Caco-2 (cell line): ENCODE measurements at regions not wholly inside any gene's neighbourhood (a gene's known extent, or its start where the extent isn't known, plus 50 kb on each side); places are given as distances from the start of the nearest gene placed in this dataset.

ENCODE experiments used
- BruUV-seq: library from RNA; stranded (reverse); fragments of 400-500 nt; replicated peaks from 2 replicates; lab custom pipeline; 2021; lab: Mats Ljungman, UMichigan
- CTCF ChIA-PET: fragments of 300-600 bp; sonication (Branson Sonifier 250); formaldehyde crosslinking; loops from one replicate; lab custom pipeline; 2022; ENCODE audit warnings: antibody characterized with exemption; lab: Charles Lee
- POLR2A ChIA-PET: fragments of 300-600 bp; sonication (Branson Sonifier 250); formaldehyde crosslinking; loops from one replicate; lab custom pipeline; 2022; ENCODE audit warnings: antibody characterized with exemption; lab: Charles Lee
- DNase-seq, 2 experiments: peaks; one replicate each; pipeline versions ENCODE4 v3.0.0 to v3.0.0-alpha.2; 2020 to 2022
- H3K27me3 ChIP-seq: replicated peaks from 2 replicates; pipeline ENCODE4 v1.6.0; 2011; ENCODE audit warnings: low read length; ENCODE audit not compliant: control insufficient read depth, insufficient read depth
- H3K36me3 ChIP-seq: 2 replicates; pipeline ENCODE4 v1.5.1; 2011; ENCODE audit warnings: low read length; ENCODE audit not compliant: control insufficient read depth, insufficient read depth
- H3K4me1 ChIP-seq: fragments of 250-450 bp; sonication (Bioruptor Pico); 2 replicates; pipeline ENCODE4 v1.5.1; 2020; ENCODE audit warnings: mild to moderate bottlenecking
- H3K4me3 ChIP-seq: 2 replicates; pipeline ENCODE4 v1.5.1; 2011; ENCODE audit warnings: low read depth, mild to moderate bottlenecking, control low read depth, low read length
- H3K9me3 ChIP-seq: fragments of 250-450 bp; sonication (Bioruptor Pico); 2 replicates; pipeline ENCODE4 v1.5.1; 2020; ENCODE audit warnings: mild to moderate bottlenecking, moderate library complexity
- H3K27ac Mint-ChIP-seq: one replicate; pipeline ENCODE4 v1.8.0; 2022; ENCODE audit warnings: mixed read lengths; ENCODE audit not compliant: unreplicated experiment
- H3K27me3 Mint-ChIP-seq: one replicate; pipeline ENCODE4 v1.8.0; 2022; ENCODE audit warnings: mixed read lengths; ENCODE audit not compliant: insufficient read depth, unreplicated experiment
- H3K36me3 Mint-ChIP-seq: one replicate; pipeline ENCODE4 v1.8.0; 2022; ENCODE audit warnings: mild to moderate bottlenecking, mixed read lengths; ENCODE audit not compliant: insufficient read depth, unreplicated experiment
- H3K4me1 Mint-ChIP-seq: one replicate; pipeline ENCODE4 v1.8.0; 2022; ENCODE audit warnings: low read depth, mixed read lengths; ENCODE audit not compliant: unreplicated experiment
- H3K4me3 Mint-ChIP-seq: one replicate; pipeline ENCODE4 v1.8.0; 2022; ENCODE audit warnings: mild to moderate bottlenecking, moderate library complexity, mixed read lengths; ENCODE audit not compliant: unreplicated experiment
- H3K9me3 Mint-ChIP-seq: one replicate; pipeline ENCODE4 v1.8.0; 2022; ENCODE audit warnings: mixed read lengths; ENCODE audit not compliant: unreplicated experiment
- intact Hi-C: fragments of 100-400 bp; cut with micrococcal nuclease; formaldehyde crosslinking; loops from one replicate; pipeline ENCODE4 v1.10.0; 2022; ENCODE audit not compliant: unreplicated experiment
- TF ChIP-seq, protein P1 (sequence below), 2 experiments: fragments of 200-600 bp in 1 of 2; IDR thresholded peaks; 1 replicate in 1 of 2; 2 replicates in 1 of 2; pipeline versions ENCODE4 v1.5.1 to v1.8.0; 2011 to 2022; ENCODE audit warnings: antibody characterized with exemption in 1 of 2, control low read depth in 1 of 2, inconsistent platforms in 1 of 2, low read depth in 1 of 2, low read length in 1 of 2, mild to moderate bottlenecking in 1 of 2, moderate library complexity in 1 of 2; ENCODE audit not compliant: insufficient read depth in 1 of 2, severe bottlenecking in 1 of 2, unreplicated experiment in 1 of 2

DNA sequence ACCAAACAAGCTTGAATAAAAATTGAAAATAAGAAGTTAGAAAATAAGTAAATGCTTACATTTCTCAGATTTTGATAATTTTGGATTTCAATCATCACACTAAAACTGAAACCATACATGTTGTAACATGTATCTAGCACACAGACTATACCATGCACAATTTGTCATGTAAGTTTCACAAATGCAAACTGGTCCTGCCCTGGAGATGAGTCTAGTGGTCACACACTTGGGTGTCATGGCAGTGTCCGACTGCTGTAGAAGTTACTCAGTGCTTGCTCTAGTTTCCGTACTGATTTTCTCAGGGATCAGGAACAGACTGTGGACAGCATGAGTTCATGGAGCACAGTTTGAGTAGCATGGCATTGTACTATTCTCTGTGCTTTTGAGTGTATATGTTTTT is 182.9 kb upstream of the RMP24 start:
- Mint-ChIP-seq H3K4me3 (no peak overlapping the region), H3K27me3 (peaks cover 6% of the 10 kb centered on the region), H3K9me3 (no peaks in the 10 kb centered on the region), H3K4me1 (no peaks in the 10 kb centered on the region), H3K27ac (no peak overlapping the region), H3K36me3 (no peaks in the 10 kb centered on the region)
- no TSS peak for BruUV-seq
- TF ChIP-seq, protein P1, sequence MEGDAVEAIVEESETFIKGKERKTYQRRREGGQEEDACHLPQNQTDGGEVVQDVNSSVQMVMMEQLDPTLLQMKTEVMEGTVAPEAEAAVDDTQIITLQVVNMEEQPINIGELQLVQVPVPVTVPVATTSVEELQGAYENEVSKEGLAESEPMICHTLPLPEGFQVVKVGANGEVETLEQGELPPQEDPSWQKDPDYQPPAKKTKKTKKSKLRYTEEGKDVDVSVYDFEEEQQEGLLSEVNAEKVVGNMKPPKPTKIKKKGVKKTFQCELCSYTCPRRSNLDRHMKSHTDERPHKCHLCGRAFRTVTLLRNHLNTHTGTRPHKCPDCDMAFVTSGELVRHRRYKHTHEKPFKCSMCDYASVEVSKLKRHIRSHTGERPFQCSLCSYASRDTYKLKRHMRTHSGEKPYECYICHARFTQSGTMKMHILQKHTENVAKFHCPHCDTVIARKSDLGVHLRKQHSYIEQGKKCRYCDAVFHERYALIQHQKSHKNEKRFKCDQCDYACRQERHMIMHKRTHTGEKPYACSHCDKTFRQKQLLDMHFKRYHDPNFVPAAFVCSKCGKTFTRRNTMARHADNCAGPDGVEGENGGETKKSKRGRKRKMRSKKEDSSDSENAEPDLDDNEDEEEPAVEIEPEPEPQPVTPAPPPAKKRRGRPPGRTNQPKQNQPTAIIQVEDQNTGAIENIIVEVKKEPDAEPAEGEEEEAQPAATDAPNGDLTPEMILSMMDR (IDR thresholded peaks at IDR 0.05; ENCODE audit: insufficient read depth in 1 of 2, low read depth in 1 of 2, low read length in 1 of 2, severe bottlenecking in 1 of 2, unreplicated experiment in 1 of 2) = no peak
- ChIA-PET CTCF (no interaction called here), POLR2A (no interaction called here)
- DNase-seq = no peak
- no peaks in the 10 kb centered on the region for H3K4me1 ChIP-seq
- no peaks in the 10 kb centered on the region for H3K9me3 ChIP-seq
- H3K36me3 ChIP-seq = no peaks in the 10 kb centered on the region
- intact Hi-C loops = no loop called here
- H3K27me3 ChIP-seq = no peaks in the 10 kb centered on the region
- no peak overlapping the region for H3K4me3 ChIP-seq

DNA sequence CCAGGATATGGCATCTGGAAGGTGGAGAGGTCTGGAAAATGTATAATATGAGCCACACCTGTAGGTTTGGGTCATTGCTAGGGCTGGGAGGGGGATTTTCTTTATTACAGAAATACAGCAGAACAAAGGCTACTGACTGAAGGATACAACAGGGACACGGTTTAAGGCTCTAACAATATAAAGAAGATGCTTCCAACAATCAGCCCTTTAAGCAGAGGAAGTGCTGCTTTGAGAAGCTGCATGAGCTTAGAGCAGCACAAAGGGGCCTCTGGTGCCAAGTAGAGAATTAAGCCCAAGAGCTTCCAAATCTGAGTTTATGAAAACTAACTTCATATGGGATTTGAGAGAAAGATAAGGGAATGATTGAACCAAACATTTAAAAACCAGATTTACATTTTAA is 174.5 kb upstream of the RMP24 start:
- intact Hi-C loops = no loop called here
- POLR2A ChIA-PET = no interaction called here
- H3K9me3 ChIP-seq = no peaks in the 10 kb centered on the region
- H3K4me3 Mint-ChIP-seq = no peak overlapping the region
- BruUV-seq = no TSS peak
- CTCF ChIA-PET = no interaction called here
- H3K36me3 Mint-ChIP-seq = no peaks in the 10 kb centered on the region
- H3K36me3 ChIP-seq = no peaks in the 10 kb centered on the region
- H3K4me1 ChIP-seq = no peaks in the 10 kb centered on the region
- H3K4me3 ChIP-seq = no peak overlapping the region
- no peak for DNase-seq
- H3K4me1 Mint-ChIP-seq = no peaks in the 10 kb centered on the region
- H3K27ac Mint-ChIP-seq = no peak overlapping the region
- TF ChIP-seq, protein P1 (IDR thresholded peaks at IDR 0.05; ENCODE audit: insufficient read depth in 1 of 2, low read depth in 1 of 2, low read length in 1 of 2, severe bottlenecking in 1 of 2, unreplicated experiment in 1 of 2) = no peak
- H3K9me3 Mint-ChIP-seq = no peaks in the 10 kb centered on the region
- H3K27me3 ChIP-seq = no peaks in the 10 kb centered on the region
- H3K27me3 Mint-ChIP-seq = peaks cover 5% of the 10 kb centered on the region

DNA sequence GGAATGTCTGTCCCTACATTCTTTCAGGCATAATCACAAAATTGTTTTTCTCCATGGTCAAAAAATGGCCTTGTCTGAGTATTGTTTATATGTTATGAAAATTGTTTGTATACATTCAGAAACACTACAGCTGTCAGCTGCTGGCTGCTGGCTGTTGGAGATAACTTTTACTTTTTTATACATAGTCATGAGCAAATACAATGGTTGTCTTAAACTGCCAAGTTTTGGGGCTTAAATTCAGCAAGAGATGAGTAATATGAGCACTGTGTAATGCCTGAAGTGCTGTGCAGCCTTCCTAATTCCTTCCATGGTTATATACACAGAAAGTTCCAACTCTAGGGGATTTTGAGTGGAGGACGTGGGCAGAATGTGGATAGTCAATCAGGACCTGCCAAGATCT is 168.9 kb upstream of the RMP24 start:
- H3K9me3 Mint-ChIP-seq = no peaks in the 10 kb centered on the region

More for the DNA sequence above, 168.9 kb upstream of the RMP24 start:
- Histone ChIP-seq H3K27me3 (no peaks in the 10 kb centered on the region), H3K4me3 (no peak overlapping the region), H3K36me3 (no peaks in the 10 kb centered on the region), H3K9me3 (no peaks in the 10 kb centered on the region), H3K4me1 (no peaks in the 10 kb centered on the region)
- BruUV-seq = no TSS peak
- intact Hi-C loops = no loop called here
- DNase-seq = no peak
- ChIA-PET POLR2A (no interaction called here), CTCF (no interaction called here)
- Mint-ChIP-seq H3K27me3 (peaks cover 5% of the 10 kb centered on the region), H3K4me3 (no peak overlapping the region), H3K36me3 (no peaks in the 10 kb centered on the region), H3K4me1 (no peaks in the 10 kb centered on the region), H3K27ac (no peak overlapping the region)
- TF ChIP-seq, protein P1 (IDR thresholded peaks at IDR 0.05; ENCODE audit: insufficient read depth in 1 of 2, low read depth in 1 of 2, low read length in 1 of 2, severe bottlenecking in 1 of 2, unreplicated experiment in 1 of 2) = no peak
